BJ (cell line): ENCODE measurements at regions not wholly inside any gene's neighbourhood (a gene's known extent, or its start where the extent isn't known, plus 50 kb on each side); places are given as distances from the start of the nearest gene placed in this dataset.

ENCODE experiments used
- CTCF ChIA-PET: fragments of 350-600 bp; formaldehyde crosslinking; extraction: SDS; loops from one replicate; lab custom pipeline; 2021; ENCODE audit warnings: antibody characterized with exemption, inconsistent platforms; lab: Yijun Ruan, JAX
- POLR2A ChIA-PET: fragments of 300-600 bp; sonication (Branson Sonifier 250); formaldehyde crosslinking; extraction: SDS; loops from one replicate; lab custom pipeline; 2021; ENCODE audit warnings: antibody characterized with exemption; lab: Charles Lee
- DNase-seq: peaks from one replicate; pipeline ENCODE4 v3.0.0-alpha.2; 2011; ENCODE audit warnings: low read depth
- H3K27me3 ChIP-seq: 2 replicates; pipeline ENCODE4 v1.6.0; 2011; ENCODE audit warnings: low read length; ENCODE audit not compliant: control insufficient read depth, insufficient read depth
- H3K36me3 ChIP-seq: 2 replicates; pipeline ENCODE4 v1.5.1; 2011; ENCODE audit warnings: low read length; ENCODE audit not compliant: control insufficient read depth, insufficient read depth
- H3K4me3 ChIP-seq: 2 replicates; pipeline ENCODE4 v1.5.1; 2011; ENCODE audit warnings: low read depth, mild to moderate bottlenecking, control low read depth, low read length
- TF ChIP-seq, protein P1 (sequence below): IDR thresholded peaks from 2 replicates; pipeline ENCODE4 v1.5.1; 2011; ENCODE audit warnings: low read depth, mild to moderate bottlenecking, control low read depth, inconsistent platforms, low read length, moderate library complexity; ENCODE audit not compliant: insufficient read depth

DNA sequence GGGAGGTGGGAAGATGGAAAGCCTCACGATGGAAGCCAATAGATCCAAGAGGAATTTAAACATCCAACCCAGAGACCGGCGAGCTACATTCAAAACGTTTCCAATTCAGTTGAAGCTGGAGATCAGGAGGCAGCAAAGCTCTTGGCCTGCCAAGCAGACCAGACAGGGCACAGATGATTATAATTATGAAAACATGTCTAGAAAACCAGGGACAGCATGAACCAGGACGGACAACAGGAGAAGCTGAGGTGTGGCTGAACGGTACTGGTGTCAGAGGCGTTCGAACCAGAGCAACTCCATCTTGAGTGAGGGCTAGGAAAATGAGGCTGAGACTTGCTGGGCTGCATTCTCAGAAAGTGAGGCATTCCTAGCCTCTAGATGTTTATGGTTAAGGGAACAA is 102.2 kb upstream of the CCDC150 start:
- no peaks in the 10 kb centered on the region for H3K27me3 ChIP-seq
- no peak for DNase-seq
- no peaks in the 10 kb centered on the region for H3K36me3 ChIP-seq
- CTCF ChIA-PET, result interaction anchor here (1.3 kb wide), 1 partner anchor 28 kb away, joined by 5 read pairs; no protein-coding TSS in a partner anchor
- POLR2A ChIA-PET, result no interaction called here
- H3K4me3 ChIP-seq, result no peak overlapping the region
- TF ChIP-seq, protein P1, sequence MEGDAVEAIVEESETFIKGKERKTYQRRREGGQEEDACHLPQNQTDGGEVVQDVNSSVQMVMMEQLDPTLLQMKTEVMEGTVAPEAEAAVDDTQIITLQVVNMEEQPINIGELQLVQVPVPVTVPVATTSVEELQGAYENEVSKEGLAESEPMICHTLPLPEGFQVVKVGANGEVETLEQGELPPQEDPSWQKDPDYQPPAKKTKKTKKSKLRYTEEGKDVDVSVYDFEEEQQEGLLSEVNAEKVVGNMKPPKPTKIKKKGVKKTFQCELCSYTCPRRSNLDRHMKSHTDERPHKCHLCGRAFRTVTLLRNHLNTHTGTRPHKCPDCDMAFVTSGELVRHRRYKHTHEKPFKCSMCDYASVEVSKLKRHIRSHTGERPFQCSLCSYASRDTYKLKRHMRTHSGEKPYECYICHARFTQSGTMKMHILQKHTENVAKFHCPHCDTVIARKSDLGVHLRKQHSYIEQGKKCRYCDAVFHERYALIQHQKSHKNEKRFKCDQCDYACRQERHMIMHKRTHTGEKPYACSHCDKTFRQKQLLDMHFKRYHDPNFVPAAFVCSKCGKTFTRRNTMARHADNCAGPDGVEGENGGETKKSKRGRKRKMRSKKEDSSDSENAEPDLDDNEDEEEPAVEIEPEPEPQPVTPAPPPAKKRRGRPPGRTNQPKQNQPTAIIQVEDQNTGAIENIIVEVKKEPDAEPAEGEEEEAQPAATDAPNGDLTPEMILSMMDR, result no peak

DNA sequence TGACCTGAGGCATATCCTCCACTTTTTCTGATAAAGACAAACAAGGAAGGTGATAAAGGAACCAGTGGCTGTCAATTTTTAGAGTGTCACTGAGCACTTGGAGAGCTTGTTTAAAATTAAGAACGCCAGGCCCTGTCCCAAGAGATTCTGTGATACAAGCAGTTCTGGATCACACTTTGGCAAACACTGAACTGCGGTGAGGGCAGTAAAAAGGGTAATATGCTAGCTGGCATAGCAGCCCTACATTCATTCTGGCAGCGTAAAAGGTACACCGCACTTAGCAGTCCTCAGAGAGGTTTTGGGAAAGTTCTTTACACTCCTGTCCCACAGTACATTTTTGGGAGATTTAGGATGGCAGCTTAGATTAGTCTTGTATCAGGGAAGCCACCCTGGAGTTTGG is 101.3 kb upstream of the CCDC150 start:
- H3K36me3 ChIP-seq, result no peaks in the 10 kb centered on the region
- H3K27me3 ChIP-seq, result no peaks in the 10 kb centered on the region
- no peak for DNase-seq
- POLR2A ChIA-PET, result no interaction called here
- no peak overlapping the region for H3K4me3 ChIP-seq
- TF ChIP-seq, protein P1, result no peak
- CTCF ChIA-PET, result no interaction called here

DNA sequence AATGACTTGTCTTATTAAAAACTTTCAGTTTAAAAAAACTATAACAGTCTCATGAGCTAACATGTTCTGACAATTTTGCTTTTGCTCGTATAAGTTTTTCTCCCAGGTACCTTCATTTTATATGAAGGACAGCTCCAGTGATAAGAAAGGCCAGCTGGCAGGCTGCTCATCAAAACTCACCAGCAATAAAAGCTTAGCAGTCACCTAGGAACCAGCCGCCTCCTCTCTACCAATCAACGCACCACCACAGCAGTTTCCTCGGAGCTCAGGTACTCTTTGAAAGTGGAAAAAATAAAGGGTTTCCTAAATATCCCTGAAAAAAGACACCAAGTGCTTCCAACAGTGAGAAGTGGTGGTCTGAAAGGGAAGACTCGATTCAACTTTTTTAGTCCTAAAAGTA is 100.9 kb upstream of the CCDC150 start:
- ChIA-PET POLR2A (no interaction called here), CTCF (no interaction called here)
- TF ChIP-seq, protein P1, result no peak

DNA sequence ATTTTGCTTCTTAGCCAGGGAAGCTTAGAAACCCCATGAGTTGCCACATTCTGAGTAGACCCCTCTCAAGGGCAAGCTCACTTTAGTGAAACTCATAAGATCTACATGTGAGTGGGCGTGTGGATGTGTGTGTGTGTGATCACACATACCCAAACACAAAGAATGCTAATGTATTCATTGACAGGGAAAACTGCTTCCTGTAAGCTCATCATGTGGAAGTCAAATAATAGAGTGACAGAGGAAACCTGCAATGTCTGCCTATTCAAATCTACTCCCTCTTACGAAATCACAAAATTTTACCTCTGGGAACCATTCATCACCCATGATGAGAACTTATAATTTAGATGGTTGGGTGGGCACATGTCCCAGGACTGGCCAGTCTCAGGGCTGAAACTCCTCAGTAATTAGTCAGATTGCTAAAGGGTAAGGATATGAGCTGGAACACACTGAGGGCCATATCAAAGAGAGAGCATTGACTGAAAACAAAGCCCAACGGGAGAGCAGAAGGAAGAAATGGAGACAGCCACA is 94.5 kb upstream of the CCDC150 start:
- DNase-seq, result no peak
- H3K27me3 ChIP-seq, result no peaks in the 10 kb centered on the region
- ChIA-PET CTCF (interaction anchor here (1.2 kb wide), 1 partner anchor 11 kb away, joined by 4 read pairs; no protein-coding TSS in a partner anchor), POLR2A (no interaction called here)
- no peak overlapping the region for H3K4me3 ChIP-seq
- H3K36me3 ChIP-seq, result no peaks in the 10 kb centered on the region
- TF ChIP-seq, protein P1, result no peak

More for the DNA sequence above, 100.9 kb upstream of the CCDC150 start:
- DNase-seq, result no peak
- H3K4me3 ChIP-seq, result no peak overlapping the region
- no peaks in the 10 kb centered on the region for H3K27me3 ChIP-seq
- no peaks in the 10 kb centered on the region for H3K36me3 ChIP-seq

DNA sequence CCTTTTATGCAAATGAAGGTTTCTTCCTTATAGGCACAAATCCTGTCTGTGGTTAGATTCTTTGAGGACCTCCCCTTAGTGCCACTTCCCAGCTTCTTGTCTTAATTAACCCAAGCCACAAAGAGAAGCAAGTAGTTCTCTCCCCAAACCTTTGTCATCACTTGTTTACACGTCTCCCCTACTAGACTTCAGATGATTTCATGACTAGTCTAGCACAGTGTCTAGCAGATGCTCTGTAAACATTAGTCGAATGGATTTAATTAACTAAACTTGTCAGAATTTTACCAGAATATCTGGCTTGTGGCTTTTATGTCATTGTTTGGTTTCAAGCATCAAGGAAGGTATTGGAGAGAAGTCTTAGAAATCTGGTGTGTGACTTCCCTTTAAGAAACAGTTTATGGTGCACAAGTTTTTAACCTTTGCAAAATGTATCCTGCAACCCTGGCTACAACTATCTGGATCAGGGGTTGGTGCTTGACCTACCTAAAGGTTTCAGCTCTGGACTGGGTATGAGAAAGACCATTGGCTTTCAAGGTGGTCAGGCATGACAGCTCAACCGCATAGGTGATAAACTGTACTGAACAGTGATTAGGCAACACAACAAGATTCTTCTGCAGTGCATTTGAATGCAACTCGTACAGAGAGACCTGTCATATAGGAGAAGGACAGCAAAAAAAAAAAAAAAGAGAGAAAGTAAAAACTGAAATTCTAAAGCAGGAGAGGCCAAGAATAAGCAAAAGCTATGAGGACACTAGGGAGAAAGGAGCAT is 93.2 kb upstream of the CCDC150 start:
- no peaks in the 10 kb centered on the region for H3K27me3 ChIP-seq
- DNase-seq, result no peak
- H3K4me3 ChIP-seq, result no peak overlapping the region
- no peaks in the 10 kb centered on the region for H3K36me3 ChIP-seq
- ChIA-PET CTCF (interaction anchor here (1.0 kb wide), 1 partner anchor 61 kb away, joined by 3 read pairs; no protein-coding TSS in a partner anchor), POLR2A (interaction anchor here (0.7 kb wide), 1 partner anchor 186 kb away, joined by 5 read pairs; no protein-coding TSS in a partner anchor)
- TF ChIP-seq, protein P1, result no peak
